ENCODE measurements at regions not wholly inside any gene's neighbourhood (a gene's known extent, or its start where the extent isn't known, plus 50 kb on each side); places are given as distances from the start of the nearest gene placed in this dataset.

DNA sequence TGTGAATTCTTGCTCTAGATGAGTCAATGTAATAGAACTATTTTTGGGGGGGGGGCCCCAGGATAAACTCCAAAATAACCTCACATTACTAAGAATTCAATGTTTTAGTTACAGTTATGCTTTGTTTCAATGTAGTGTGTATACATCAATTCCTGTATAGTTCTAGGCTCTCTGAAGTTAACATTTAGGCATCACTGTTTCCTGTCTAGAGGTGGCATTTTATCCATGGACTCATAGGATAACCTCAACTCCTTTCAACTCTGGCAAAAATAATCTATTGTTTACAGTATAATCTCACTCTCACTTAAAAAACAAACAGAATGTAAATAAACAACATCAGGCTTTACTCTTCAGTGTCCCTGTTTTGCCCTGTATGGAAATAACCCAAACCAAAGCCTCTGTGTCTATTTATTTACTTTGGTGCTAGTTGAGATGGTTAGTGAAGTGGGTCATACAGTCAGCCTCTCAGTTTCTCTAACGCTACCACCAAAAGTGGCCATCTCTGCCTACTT, 79.3 kb upstream of the MMADHC start:
- no peak for TF ChIP-seq EZH2phosphoT487 (IDR thresholded peaks at IDR 0.05; ENCODE audit: low read depth)
- TF ChIP-seq, protein P1, sequence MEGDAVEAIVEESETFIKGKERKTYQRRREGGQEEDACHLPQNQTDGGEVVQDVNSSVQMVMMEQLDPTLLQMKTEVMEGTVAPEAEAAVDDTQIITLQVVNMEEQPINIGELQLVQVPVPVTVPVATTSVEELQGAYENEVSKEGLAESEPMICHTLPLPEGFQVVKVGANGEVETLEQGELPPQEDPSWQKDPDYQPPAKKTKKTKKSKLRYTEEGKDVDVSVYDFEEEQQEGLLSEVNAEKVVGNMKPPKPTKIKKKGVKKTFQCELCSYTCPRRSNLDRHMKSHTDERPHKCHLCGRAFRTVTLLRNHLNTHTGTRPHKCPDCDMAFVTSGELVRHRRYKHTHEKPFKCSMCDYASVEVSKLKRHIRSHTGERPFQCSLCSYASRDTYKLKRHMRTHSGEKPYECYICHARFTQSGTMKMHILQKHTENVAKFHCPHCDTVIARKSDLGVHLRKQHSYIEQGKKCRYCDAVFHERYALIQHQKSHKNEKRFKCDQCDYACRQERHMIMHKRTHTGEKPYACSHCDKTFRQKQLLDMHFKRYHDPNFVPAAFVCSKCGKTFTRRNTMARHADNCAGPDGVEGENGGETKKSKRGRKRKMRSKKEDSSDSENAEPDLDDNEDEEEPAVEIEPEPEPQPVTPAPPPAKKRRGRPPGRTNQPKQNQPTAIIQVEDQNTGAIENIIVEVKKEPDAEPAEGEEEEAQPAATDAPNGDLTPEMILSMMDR (IDR thresholded peaks at IDR 0.05; ENCODE audit: low read depth, low read length), result no peak
